CD4-positive, alpha-beta T cell treated with Interleukin-15 for 1 hour (primary cell): ENCODE measurements at regions not wholly inside any gene's neighbourhood (a gene's known extent, or its start where the extent isn't known, plus 50 kb on each side); places are given as distances from the start of the nearest gene placed in this dataset.
"Not testable (repeated sequence)": the region's sequence is repeated elsewhere in the genome, so short reads cannot be mapped to it uniquely, and the experiment has no call there.

Experiments used
- DNase-seq: peaks from one replicate; pipeline ENCODE4 v3.0.0-alpha.2; 2020

- DNase-seq, result no peak
These were observed 652.5 kb upstream of the NECTIN3 start for GRCh38 chr3:110419096-110419495.

- DNase-seq, result no peak
These were observed 652.0 kb upstream of the NECTIN3 start for GRCh38 chr3:110419601-110420000.

- DNase-seq, result no peak
These were observed 651.4 kb upstream of the NECTIN3 start for GRCh38 chr3:110420158-110420641.

- DNase-seq, result no peak
These were observed 648.3 kb upstream of the NECTIN3 start for GRCh38 chr3:110423276-110423675.

- DNase-seq, result no peak
These were observed 641.5 kb upstream of the NECTIN3 start for GRCh38 chr3:110430146-110430545.

GRCh38 chr3:110436209-110436608, 635.4 kb upstream of the NECTIN3 start:
- DNase-seq, result no peak

GRCh38 chr3:110440066-110440653, 631.5 kb upstream of the NECTIN3 start:
- DNase-seq, result not testable (repeated sequence)

GRCh38 chr3:110454066-110454465, 617.5 kb upstream of the NECTIN3 start:
- no peak for DNase-seq

GRCh38 chr3:110456001-110456400, 615.6 kb upstream of the NECTIN3 start:
- no peak for DNase-seq

GRCh38 chr3:110456438-110457138, 615.0 kb upstream of the NECTIN3 start:
- DNase-seq, result no peak

- DNase-seq, result no peak
These were observed 614.1 kb upstream of the NECTIN3 start for GRCh38 chr3:110457508-110457907.

GRCh38 chr3:110459021-110459420, 612.6 kb upstream of the NECTIN3 start:
- DNase-seq, result no peak

GRCh38 chr3:110470310-110470709, 601.3 kb upstream of the NECTIN3 start:
- DNase-seq, result no peak

- no peak for DNase-seq
These were observed 598.2 kb upstream of the NECTIN3 start for GRCh38 chr3:110473405-110473804.

- DNase-seq, result no peak
These were observed 597.2 kb upstream of the NECTIN3 start for GRCh38 chr3:110474397-110474796.

GRCh38 chr3:110478377-110479054, 593.1 kb upstream of the NECTIN3 start:
- DNase-seq, result no peak

GRCh38 chr3:110479731-110480130, 591.9 kb upstream of the NECTIN3 start:
- DNase-seq, result no peak

- DNase-seq, result no peak
These were observed 586.2 kb upstream of the NECTIN3 start for GRCh38 chr3:110485389-110485788.

- DNase-seq, result no peak
These were observed 583.8 kb upstream of the NECTIN3 start for GRCh38 chr3:110487840-110488239.

- no peak for DNase-seq
These were observed 580.2 kb upstream of the NECTIN3 start for GRCh38 chr3:110491413-110491812.

GRCh38 chr3:110492876-110493275, 578.7 kb upstream of the NECTIN3 start:
- DNase-seq, result no peak

- DNase-seq, result no peak
These were observed 578.1 kb upstream of the NECTIN3 start for GRCh38 chr3:110493438-110494092.

- DNase-seq, result no peak
These were observed 577.5 kb upstream of the NECTIN3 start for GRCh38 chr3:110494093-110494490.

- DNase-seq, result no peak
These were observed 576.9 kb upstream of the NECTIN3 start for GRCh38 chr3:110494728-110495127.
